ENCODE measurements at regions not wholly inside any gene's neighbourhood (a gene's known extent, or its start where the extent isn't known, plus 50 kb on each side); places are given as distances from the start of the nearest gene placed in this dataset.

DNA sequence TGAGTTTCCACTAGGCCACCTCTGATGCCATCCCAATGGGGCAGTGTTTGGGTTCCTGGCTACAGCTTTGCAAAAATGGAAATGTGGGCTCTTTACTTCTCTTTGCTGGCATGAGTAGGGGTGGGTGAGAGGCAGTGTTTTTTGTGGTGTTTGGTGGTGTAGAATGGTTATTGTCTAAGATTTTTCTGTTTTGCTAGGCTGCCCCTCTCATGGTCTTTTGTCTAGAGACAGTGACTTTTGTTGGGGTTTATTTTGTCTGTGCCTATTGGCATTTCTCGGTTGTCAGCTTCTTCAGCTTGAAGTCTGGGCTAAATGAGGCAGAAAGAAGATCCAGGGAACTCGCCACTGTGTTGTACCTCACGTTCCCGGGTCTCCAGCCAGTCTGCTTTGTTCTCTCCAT, 112.1 kb downstream of the CENPF start:
- no peak for DNase-seq
- Histone ChIP-seq H3K27ac (no peak overlapping the region), H3K36me3 (replicated peaks) (no peaks in the 10 kb centered on the region), H3K27me3 (replicated peaks) (no peaks in the 10 kb centered on the region), H3K4me3 (ENCODE audit: low read depth, low read length) (no peak overlapping the region)
- TF ChIP-seq, protein P1, sequence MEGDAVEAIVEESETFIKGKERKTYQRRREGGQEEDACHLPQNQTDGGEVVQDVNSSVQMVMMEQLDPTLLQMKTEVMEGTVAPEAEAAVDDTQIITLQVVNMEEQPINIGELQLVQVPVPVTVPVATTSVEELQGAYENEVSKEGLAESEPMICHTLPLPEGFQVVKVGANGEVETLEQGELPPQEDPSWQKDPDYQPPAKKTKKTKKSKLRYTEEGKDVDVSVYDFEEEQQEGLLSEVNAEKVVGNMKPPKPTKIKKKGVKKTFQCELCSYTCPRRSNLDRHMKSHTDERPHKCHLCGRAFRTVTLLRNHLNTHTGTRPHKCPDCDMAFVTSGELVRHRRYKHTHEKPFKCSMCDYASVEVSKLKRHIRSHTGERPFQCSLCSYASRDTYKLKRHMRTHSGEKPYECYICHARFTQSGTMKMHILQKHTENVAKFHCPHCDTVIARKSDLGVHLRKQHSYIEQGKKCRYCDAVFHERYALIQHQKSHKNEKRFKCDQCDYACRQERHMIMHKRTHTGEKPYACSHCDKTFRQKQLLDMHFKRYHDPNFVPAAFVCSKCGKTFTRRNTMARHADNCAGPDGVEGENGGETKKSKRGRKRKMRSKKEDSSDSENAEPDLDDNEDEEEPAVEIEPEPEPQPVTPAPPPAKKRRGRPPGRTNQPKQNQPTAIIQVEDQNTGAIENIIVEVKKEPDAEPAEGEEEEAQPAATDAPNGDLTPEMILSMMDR (IDR thresholded peaks at IDR 0.05; ENCODE audit: low read depth, low read length, missing control alignments), result no peak
- in situ Hi-C loops (cut with HindIII; ENCODE audit: low pct_ligation_motif_present, low sequenced_read_pairs), result no loop called here

DNA sequence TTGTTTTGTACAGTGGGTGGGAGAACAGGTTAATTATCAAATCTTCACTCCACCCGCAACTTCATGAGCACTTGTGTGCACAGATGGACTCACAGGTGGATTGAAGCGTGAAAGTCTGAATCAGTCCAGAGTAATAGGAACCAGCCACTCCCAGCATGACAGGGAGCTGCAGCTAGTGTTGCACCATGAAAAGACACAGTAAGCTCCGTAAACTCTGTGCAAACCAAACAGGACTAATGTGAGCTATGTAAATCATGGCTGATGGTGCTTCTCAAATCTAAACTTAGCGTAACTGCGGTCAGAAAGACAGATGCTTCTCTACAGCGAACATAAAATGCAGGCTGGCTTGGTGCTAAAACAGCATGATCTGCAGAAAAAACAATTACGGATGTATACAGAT, 114.4 kb downstream of the CENPF start:
- Histone ChIP-seq H3K27ac (no peak overlapping the region), H3K4me3 (ENCODE audit: low read depth, low read length) (no peak overlapping the region), H3K27me3 (replicated peaks) (no peaks in the 10 kb centered on the region), H3K36me3 (replicated peaks) (no peaks in the 10 kb centered on the region)
- in situ Hi-C loops (cut with HindIII; ENCODE audit: low pct_ligation_motif_present, low sequenced_read_pairs), result no loop called here
- DNase-seq, result no peak
- TF ChIP-seq, protein P1 (IDR thresholded peaks at IDR 0.05; ENCODE audit: low read depth, low read length, missing control alignments), result no peak

DNA sequence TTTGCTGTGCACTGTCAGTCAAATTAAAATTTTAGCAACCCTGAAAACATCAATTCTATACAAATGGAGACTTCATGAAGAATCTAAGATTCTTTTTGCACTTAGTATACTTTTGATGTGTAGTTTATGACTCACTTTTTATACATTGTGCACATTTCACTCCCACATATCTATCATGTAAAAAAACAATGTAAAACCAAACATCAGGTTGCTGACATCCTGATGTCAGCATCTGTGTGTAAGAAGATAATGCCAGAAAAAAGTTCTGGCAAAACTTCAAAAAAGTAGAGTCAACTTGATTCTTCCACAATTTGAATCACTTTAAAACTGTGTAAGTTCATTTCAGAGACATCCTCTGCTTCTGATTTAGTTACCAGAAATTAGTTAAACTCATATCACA, 115.7 kb downstream of the CENPF start:
- peak; percentile 24 for DNase-seq
- Histone ChIP-seq H3K27me3 (replicated peaks) (no peaks in the 10 kb centered on the region), H3K4me3 (ENCODE audit: low read depth, low read length) (no peak overlapping the region), H3K27ac (no peak overlapping the region), H3K36me3 (replicated peaks) (no peaks in the 10 kb centered on the region)
- in situ Hi-C loops (cut with HindIII; ENCODE audit: low pct_ligation_motif_present, low sequenced_read_pairs), result no loop called here
- TF ChIP-seq, protein P1 (IDR thresholded peaks at IDR 0.05; ENCODE audit: low read depth, low read length, missing control alignments), result no peak

DNA sequence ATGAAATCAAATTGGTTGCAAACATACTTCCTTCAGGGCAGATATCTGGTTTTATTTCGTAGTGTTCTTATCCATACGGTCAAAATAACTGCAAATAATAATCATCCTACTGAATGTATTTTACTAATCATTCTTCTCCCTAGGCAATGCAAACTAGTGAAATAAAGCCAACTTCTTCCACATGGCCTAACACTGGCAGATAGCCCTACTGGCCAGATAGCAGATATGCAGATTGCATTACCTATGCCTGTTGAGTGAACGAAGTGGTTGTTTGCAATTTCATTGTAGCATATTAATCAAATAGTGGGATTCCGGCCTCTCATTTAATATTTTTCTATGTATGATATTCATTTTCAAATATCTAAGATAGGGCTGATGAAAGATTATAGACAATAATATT, 116.2 kb downstream of the CENPF start:
- TF ChIP-seq, protein P1 (IDR thresholded peaks at IDR 0.05; ENCODE audit: low read depth, low read length, missing control alignments), result peak; percentile 57
- no peak overlapping the region for H3K27ac ChIP-seq
- in situ Hi-C loops (cut with HindIII; ENCODE audit: low pct_ligation_motif_present, low sequenced_read_pairs), result no loop called here
- DNase-seq, result no peak
- no peak overlapping the region for H3K4me3 ChIP-seq (ENCODE audit: low read depth, low read length)
- no peaks in the 10 kb centered on the region for H3K27me3 ChIP-seq (replicated peaks)
- H3K36me3 ChIP-seq (replicated peaks), result no peaks in the 10 kb centered on the region

DNA sequence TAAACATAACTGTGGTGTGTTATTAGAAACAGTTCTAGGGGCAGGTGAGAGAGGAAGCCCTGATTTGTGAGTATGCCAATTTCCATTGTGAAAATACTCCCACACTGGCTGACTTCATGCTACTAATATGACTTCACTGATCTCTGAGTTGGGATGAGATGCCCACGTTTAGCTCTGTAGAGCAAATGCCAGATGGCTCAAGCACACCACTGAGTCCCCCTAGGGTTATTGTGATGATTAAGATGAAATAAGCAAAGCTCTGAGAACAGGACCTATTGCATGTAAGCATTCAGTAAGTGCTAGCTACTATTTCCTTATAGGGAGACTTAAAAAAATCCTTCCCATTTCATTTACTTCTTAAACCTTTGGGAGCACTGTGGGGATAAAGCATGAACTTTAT, 117.6 kb downstream of the CENPF start:
- H3K4me3 ChIP-seq (ENCODE audit: low read depth, low read length), result no peak overlapping the region
- TF ChIP-seq, protein P1 (IDR thresholded peaks at IDR 0.05; ENCODE audit: low read depth, low read length, missing control alignments), result no peak
- H3K27ac ChIP-seq, result no peak overlapping the region
- in situ Hi-C loops (cut with HindIII; ENCODE audit: low pct_ligation_motif_present, low sequenced_read_pairs), result no loop called here
- no peaks in the 10 kb centered on the region for H3K27me3 ChIP-seq (replicated peaks)
- H3K36me3 ChIP-seq (replicated peaks), result no peaks in the 10 kb centered on the region
- no peak for DNase-seq

DNA sequence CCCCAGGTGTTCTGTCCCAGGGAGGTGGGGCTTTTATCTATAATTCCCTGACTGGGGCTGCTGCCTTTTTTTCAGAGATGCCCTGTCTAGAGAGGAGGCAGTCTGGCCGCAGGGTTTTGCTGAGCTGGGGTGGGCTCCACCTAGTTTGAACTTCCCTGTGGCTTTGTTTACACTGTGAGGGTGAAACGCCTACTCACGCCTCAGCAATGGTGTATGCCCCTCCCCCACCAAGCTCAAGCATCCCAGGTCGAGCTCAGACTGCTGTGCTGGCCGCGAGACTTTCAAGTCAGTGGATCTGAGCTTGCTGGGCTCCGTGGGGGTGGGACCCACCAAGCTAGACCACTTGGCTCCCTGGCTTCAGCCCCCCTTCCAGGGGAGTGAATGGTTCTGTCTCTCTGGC, 124.3 kb downstream of the CENPF start:
- Histone ChIP-seq H3K36me3 (replicated peaks) (no peaks in the 10 kb centered on the region), H3K27me3 (replicated peaks) (no peaks in the 10 kb centered on the region), H3K27ac (no peak overlapping the region), H3K4me3 (ENCODE audit: low read depth, low read length) (no peak overlapping the region)
- in situ Hi-C loops (cut with HindIII; ENCODE audit: low pct_ligation_motif_present, low sequenced_read_pairs), result no loop called here
- TF ChIP-seq, protein P1 (IDR thresholded peaks at IDR 0.05; ENCODE audit: low read depth, low read length, missing control alignments), result no peak
- DNase-seq, result no peak
